MCF 10A (cell line): ENCODE measurements at regions not wholly inside any gene's neighbourhood (a gene's known extent, or its start where the extent isn't known, plus 50 kb on each side); places are given as distances from the start of the nearest gene placed in this dataset.

Experiments used
- BruUV-seq: library from RNA; stranded (reverse); fragments of 400-500 nt; replicated peaks from 2 replicates; lab custom pipeline; 2021; lab: Mats Ljungman, UMichigan
- CTCF ChIA-PET: fragments of 300-600 bp; sonication (Branson Sonifier 250); formaldehyde crosslinking; extraction: SDS; loops from one replicate; lab custom pipeline; 2021; ENCODE audit warnings: antibody characterized with exemption, inconsistent platforms; lab: Yijun Ruan, JAX
- POLR2A ChIA-PET: fragments of 300-600, 350-650 bp; sonication (Branson Sonifier 250); formaldehyde crosslinking; extraction: SDS; loops from one replicate; lab custom pipeline; 2020; ENCODE audit warnings: antibody characterized with exemption, inconsistent platforms; lab: Yijun Ruan, JAX
- DNase-seq: peaks from one replicate; pipeline ENCODE4 v3.0.0-alpha.2; 2018; ENCODE audit not compliant: unreplicated experiment
- H3K27ac Mint-ChIP-seq: one replicate; pipeline ENCODE4 v1.8.0; 2022; ENCODE audit warnings: mild to moderate bottlenecking, low read depth, mixed read lengths; ENCODE audit not compliant: unreplicated experiment
- H3K27me3 Mint-ChIP-seq: one replicate; pipeline ENCODE4 v1.8.0; 2022; ENCODE audit warnings: mixed read lengths; ENCODE audit not compliant: insufficient read depth, unreplicated experiment
- H3K36me3 Mint-ChIP-seq: one replicate; pipeline ENCODE4 v1.8.0; 2022; ENCODE audit warnings: mild to moderate bottlenecking, moderate library complexity, mixed read lengths; ENCODE audit not compliant: insufficient read depth, unreplicated experiment
- H3K4me1 Mint-ChIP-seq: one replicate; pipeline ENCODE4 v1.8.0; 2022; ENCODE audit warnings: mixed read lengths; ENCODE audit not compliant: insufficient read depth, unreplicated experiment
- H3K4me3 Mint-ChIP-seq: one replicate; pipeline ENCODE4 v1.8.0; 2022; ENCODE audit warnings: mild to moderate bottlenecking, moderate library complexity, mixed read lengths; ENCODE audit not compliant: unreplicated experiment
- H3K9me3 Mint-ChIP-seq: one replicate; pipeline ENCODE4 v1.8.0; 2022; ENCODE audit warnings: mixed read lengths; ENCODE audit not compliant: unreplicated experiment
- intact Hi-C: fragments of 100-400 bp; cut with micrococcal nuclease; formaldehyde crosslinking; loops from 2 replicates; pipeline ENCODE4 v1.14.1; 2022
- TF ChIP-seq, protein P1 (sequence below): fragments of 200-600 bp; IDR thresholded peaks from one replicate; pipeline ENCODE4 v1.8.0; 2022; ENCODE audit warnings: antibody characterized with exemption, mild to moderate bottlenecking; ENCODE audit not compliant: unreplicated experiment

DNA sequence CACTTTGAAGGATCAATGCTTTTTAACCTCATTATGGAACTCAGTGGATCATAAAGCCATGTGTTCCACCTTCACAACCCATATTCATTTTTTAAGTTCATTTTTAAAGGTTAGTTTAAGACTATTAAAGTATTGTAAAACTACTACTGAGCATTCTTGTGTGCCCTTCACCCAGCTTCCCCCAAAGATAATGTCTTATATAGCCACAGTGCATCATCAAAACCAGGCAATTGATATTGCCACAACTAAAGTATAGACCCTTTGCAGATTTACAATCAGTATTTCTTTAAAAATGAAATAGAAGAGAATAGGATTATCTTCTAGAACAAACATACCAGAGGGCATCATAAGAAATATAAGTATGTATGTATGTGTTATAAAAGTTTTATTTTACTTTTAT is 597.1 kb downstream of the CCSER2 start:
- no peaks in the 10 kb centered on the region for H3K36me3 Mint-ChIP-seq
- no peaks in the 10 kb centered on the region for H3K27me3 Mint-ChIP-seq
- no peak overlapping the region for H3K27ac Mint-ChIP-seq
- no TSS peak for BruUV-seq
- intact Hi-C loops, result no loop called here
- no peak for DNase-seq
- TF ChIP-seq, protein P1, sequence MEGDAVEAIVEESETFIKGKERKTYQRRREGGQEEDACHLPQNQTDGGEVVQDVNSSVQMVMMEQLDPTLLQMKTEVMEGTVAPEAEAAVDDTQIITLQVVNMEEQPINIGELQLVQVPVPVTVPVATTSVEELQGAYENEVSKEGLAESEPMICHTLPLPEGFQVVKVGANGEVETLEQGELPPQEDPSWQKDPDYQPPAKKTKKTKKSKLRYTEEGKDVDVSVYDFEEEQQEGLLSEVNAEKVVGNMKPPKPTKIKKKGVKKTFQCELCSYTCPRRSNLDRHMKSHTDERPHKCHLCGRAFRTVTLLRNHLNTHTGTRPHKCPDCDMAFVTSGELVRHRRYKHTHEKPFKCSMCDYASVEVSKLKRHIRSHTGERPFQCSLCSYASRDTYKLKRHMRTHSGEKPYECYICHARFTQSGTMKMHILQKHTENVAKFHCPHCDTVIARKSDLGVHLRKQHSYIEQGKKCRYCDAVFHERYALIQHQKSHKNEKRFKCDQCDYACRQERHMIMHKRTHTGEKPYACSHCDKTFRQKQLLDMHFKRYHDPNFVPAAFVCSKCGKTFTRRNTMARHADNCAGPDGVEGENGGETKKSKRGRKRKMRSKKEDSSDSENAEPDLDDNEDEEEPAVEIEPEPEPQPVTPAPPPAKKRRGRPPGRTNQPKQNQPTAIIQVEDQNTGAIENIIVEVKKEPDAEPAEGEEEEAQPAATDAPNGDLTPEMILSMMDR, result no peak
- ChIA-PET POLR2A (no interaction called here), CTCF (no interaction called here)
- H3K4me1 Mint-ChIP-seq, result no peaks in the 10 kb centered on the region
- H3K4me3 Mint-ChIP-seq, result no peak overlapping the region
- peaks cover 7% of the 10 kb centered on the region for H3K9me3 Mint-ChIP-seq

DNA sequence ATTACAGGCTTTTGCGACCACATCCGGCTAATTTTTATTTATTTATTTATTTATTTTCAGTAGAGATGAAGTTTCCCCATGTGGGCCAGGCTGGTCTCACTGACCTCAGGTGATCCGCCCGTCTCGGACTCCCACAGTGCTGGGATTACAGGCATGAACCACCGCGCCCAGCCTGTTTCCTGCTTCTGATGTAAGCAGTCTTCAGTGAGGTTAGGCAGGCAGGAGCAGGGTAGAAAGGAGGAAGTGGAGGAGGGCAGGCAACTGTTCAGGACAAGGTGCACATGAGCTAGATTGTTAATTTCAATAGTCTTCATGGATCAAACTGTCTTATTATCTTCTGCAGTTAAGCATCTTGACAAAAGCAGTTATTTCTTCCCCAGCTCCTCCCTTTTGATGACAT is 605.0 kb downstream of the CCSER2 start:
- no peak for DNase-seq
- CTCF ChIA-PET, result interaction anchor here (0.5 kb wide), 1 partner anchor 1675 kb away, joined by 3 read pairs; no protein-coding TSS in a partner anchor
- TF ChIP-seq, protein P1, result no peak
- Mint-ChIP-seq H3K27me3 (no peaks in the 10 kb centered on the region), H3K4me3 (no peak overlapping the region), H3K9me3 (peaks cover 20% of the 10 kb centered on the region), H3K27ac (no peak overlapping the region), H3K4me1 (no peaks in the 10 kb centered on the region), H3K36me3 (no peaks in the 10 kb centered on the region)
- POLR2A ChIA-PET, result no interaction called here
- intact Hi-C loops, result no loop called here
- no TSS peak for BruUV-seq

DNA sequence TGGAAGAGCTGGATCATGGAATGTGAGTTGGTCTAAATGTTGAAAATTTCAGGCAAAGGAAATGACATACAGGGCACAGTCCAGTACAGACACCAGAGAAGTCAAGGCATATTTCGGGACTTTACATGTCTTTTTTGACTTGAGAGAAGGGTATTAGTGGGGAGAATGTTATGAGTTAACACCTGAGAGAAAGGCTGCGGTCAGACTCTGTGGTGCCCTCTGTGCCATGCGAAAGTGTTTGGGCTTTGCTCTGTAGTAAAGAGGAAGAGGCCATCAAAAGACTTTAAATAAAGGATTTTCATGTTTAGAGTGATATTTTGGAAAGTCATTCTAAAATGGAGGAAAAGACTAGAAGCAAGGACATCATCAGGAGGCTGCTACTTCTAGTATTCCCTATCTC is 607.4 kb downstream of the CCSER2 start:
- Mint-ChIP-seq H3K27me3 (no peaks in the 10 kb centered on the region), H3K36me3 (no peaks in the 10 kb centered on the region), H3K4me1 (no peaks in the 10 kb centered on the region), H3K9me3 (peaks cover 34% of the 10 kb centered on the region), H3K27ac (no peak overlapping the region), H3K4me3 (no peak overlapping the region)
- BruUV-seq, result no TSS peak
- POLR2A ChIA-PET, result no interaction called here
- TF ChIP-seq, protein P1, result no peak
- CTCF ChIA-PET, result interaction anchor here (1.0 kb wide), 1 partner anchor 8 kb away, joined by 3 read pairs; no protein-coding TSS in a partner anchor
- no peak for DNase-seq
- intact Hi-C loops, result no loop called here

DNA sequence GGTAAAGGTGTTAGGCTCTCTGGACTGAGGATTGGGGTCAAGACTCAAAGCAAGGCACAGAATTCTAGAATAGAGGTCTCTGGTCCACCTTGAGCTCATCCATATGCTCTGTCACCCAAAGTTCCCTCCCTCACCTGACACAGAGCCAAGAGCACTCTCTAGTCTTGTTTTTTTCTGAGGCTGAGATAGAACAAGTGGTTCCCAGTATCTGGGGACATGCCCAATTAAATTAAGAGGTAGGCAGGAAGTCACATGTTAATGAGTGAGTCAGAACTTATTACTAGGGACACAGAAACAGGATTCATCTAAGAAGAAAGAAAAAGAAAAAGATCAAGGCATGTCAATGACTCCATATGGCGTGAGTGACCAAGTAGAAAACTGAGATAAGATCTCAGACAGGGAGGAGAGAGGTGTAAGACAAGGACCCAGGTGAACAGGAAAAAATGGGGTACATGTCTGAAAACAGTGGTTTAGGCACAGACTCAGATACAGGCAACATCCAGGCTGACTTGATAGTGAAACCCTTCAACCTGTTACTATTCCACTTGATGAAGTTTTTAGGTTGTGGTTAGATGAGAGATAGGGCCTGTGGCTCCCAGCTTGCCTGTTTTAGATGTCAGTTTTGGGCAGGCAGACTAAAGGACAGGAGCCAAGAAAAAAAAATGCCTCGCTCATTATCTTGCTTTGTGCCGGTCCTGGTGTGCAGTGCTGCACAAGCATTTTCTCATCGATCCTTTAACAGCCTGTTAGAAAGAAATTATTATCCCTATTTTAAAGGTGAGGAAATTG is 609.9 kb downstream of the CCSER2 start:
- Mint-ChIP-seq H3K4me1 (no peaks in the 10 kb centered on the region), H3K4me3 (no peak overlapping the region), H3K27ac (no peak overlapping the region), H3K9me3 (peaks cover 38% of the 10 kb centered on the region), H3K36me3 (no peaks in the 10 kb centered on the region), H3K27me3 (no peaks in the 10 kb centered on the region)
- POLR2A ChIA-PET, result interaction anchor here (0.6 kb wide), 1 partner anchor 14 kb away, joined by 4 read pairs; no protein-coding TSS in a partner anchor
- CTCF ChIA-PET, result no interaction called here
- TF ChIP-seq, protein P1, result no peak
- intact Hi-C loops, result no loop called here
- DNase-seq, result no peak
- no TSS peak for BruUV-seq
